ENCODE measurements at regions not wholly inside any gene's neighbourhood (a gene's known extent, or its start where the extent isn't known, plus 50 kb on each side); places are given as distances from the start of the nearest gene placed in this dataset.

DNA sequence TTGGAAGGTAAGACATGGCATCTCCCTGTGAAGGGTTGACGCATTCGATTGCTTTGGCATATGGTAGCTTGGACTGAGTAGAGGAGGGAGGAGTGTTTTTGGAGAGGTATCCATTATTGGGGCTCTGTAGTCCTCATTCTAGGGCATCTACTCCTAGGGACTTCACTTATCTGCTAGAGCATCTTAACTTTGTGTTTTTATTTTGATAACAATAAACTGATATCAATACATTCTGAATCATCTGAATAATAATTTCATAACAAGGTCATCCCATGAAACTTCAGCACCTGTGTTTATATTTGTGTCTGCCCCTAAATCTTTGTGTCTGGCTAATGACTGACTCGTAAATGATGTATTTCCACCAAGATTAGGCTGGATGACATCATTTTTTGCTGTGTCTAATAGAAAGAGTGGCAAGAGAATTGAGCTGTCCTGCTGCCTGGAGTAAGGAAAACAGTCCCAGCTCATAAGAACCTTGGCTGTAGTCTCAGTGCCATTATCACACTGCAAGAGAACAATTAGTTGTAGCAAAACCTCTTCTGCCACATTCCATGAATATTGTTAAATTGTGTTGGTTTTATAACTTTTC, 288.5 kb downstream of the PRL start:
- no peak for DNase-seq

GRCh38 chr6:22010102-22010501, 286.7 kb downstream of the PRL start:
- no peak for DNase-seq

DNA sequence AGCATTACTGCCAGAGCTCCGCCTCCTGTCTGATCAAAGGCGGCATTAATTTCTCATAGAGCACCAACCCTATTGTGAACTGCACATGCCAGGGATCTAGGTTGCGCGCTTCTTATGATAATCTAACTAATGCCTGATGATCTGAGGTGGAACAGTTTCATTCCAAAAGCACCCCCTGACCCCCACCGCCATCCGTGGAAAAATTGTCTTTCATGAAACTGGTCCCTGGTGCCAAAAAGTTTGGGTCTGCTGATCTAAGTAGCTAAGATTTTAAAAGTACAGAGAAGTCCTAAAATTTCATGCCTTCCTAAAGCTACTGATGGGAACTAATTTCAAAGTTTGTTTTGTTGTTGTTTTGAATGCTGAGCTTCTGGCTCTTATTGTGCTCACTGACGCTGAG, 281.6 kb downstream of the PRL start:
- DNase-seq: no peak

- DNase-seq: no peak
Measured at GRCh38 chr6:22015944-22016343, 280.9 kb downstream of the PRL start.

DNA sequence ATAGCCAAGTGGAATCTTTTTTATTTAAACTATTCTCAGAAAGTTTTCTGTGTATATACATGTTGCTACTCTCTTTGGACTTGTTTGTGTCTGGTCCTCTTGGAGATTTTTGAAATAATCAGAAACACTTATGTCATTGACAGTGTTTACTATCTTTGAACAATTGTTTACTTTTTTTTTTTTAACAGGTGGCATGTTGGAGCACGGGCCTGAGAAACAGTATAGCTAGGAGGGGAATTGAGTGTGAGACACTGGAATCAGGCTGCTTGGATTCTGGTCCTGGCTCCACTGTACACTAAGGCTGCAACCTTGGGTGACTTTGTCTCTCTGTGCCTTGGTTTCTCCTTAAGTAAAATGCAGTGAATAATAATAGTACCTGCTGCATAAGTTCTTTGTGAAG, 279.6 kb downstream of the PRL start:
- DNase-seq: no peak

GRCh38 chr6:22017766-22018165, 279.1 kb downstream of the PRL start:
- DNase-seq: no peak

- DNase-seq: no peak
Measured at GRCh38 chr6:22019857-22020256, 277.0 kb downstream of the PRL start.

GRCh38 chr6:22020299-22021003, 276.4 kb downstream of the PRL start:
- DNase-seq: no peak

DNA sequence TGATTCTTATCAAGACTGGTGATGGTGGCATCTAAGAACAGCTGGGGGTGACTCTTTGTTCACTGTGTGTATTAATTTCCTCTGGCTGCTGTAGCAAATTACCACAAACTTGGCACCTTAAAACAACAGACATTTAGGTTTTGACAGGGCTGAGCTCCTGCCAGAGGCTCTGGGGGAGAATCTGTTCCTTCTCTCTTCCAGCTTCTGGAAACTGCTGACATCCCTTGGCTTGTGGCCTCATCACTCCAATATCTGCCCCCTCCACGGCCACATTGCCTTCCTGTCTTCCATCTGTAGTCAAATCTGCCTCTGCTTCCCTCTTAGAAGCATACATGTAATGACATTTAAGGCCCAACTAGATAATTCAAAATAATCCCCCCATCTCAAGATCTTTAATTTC, 274.9 kb downstream of the PRL start:
- DNase-seq: no peak

- no peak for DNase-seq
Measured at GRCh38 chr6:22023937-22024336, 272.9 kb downstream of the PRL start.

- no peak for DNase-seq
Measured at GRCh38 chr6:22024973-22025467, 271.8 kb downstream of the PRL start.

GRCh38 chr6:22025468-22026163, 271.2 kb downstream of the PRL start:
- DNase-seq: no peak

- DNase-seq: no peak
Measured at GRCh38 chr6:22026164-22026678, 270.6 kb downstream of the PRL start.

GRCh38 chr6:22027040-22027725, 269.7 kb downstream of the PRL start:
- no peak for DNase-seq

GRCh38 chr6:22028403-22029090, 268.3 kb downstream of the PRL start:
- DNase-seq: no peak

GRCh38 chr6:22029171-22029570, 267.7 kb downstream of the PRL start:
- DNase-seq: no peak

DNA sequence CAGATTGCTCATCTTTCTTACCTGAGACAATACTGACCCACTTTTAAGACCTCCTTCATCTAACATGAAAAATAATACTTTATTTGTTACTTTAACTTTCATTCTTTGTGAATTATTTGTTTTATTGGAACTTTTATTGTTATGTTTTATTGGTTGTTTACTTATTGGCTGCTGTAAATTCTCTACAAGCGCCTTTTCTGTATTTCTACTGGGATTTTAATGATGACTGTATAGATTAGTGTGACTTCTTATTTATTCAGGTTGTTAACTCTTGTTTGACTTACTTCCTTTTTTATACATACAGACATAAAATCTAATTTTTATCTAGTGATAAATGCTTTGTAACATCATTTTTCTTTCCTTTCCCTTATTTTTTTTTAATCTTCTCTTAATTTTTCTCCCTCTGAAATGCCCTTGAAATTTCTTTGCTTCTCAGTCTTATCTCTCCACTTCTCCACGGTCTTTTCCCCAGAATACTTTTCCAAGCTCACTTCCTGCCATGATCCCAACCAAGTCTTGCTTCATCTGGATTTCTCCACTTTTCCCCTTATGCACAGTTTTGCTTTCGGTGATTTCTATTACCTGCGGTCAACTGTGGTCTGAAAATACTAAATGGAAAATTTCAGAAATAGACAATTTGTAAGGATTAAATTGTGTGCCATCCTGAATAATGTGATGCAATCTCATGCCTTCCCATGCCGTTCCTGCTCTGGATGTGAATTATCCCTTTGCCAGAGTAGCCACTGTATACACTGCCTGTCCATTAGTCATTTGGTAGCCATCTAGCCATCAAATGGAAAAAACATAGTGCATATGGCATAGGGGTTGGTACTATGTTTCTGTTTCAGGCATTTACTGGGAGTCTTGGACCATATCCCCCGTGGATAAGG, 265.9 kb downstream of the PRL start:
- no peak for DNase-seq

GRCh38 chr6:22035690-22036089, 261.1 kb downstream of the PRL start:
- DNase-seq: no peak

GRCh38 chr6:22036275-22036674, 260.6 kb downstream of the PRL start:
- DNase-seq: no peak

DNA sequence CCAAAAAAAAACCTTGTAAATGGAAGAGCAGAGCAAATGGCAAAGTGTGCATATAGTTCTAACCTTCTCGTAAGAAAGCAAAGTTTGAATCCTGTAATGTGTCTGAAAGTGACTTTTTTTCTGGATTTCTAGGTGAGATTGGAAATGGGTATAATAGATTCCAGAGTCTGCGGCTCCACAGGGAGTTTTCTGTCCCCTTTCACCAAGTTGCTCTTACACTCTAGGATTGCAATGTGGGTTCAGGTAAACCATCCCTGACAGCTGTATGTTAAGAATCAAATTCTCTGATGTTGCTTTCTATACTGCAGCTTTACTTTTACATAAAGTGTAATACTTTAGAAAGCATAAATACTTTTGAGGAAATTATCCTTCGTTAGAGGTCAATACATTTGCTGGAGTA, 260.1 kb downstream of the PRL start:
- no peak for DNase-seq

GRCh38 chr6:22041797-22042480, 254.9 kb downstream of the PRL start:
- no peak for DNase-seq
